ENCODE measurements at regions not wholly inside any gene's neighbourhood (a gene's known extent, or its start where the extent isn't known, plus 50 kb on each side); places are given as distances from the start of the nearest gene placed in this dataset.

DNA sequence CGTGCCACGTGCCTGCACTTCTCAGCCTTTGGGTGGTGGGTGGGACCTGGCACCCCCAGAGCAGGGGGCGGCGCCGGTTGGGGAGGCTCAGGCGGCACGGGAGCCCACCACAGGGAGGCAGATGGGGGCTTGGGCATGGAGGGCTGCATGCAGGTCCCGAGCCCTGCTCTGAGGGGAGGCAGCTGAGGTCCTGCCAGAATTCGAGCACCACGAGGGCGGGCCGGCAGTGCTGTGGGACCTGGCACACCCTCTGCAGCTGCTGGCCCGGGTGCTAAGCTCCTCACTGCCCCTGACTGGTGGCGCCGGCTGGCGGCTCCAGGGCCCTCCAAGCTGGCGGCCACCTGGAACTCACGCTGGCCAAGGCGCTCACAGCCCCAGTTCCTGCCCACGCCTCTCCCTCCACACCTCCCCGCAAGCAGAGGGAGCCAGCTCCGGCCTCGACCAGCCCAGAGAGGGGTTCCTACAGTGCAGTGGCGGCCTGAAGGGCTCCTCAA is 1176.8 kb upstream of the GYPC start:
- intact Hi-C loops (cut with micrococcal nuclease), result no loop called here

DNA sequence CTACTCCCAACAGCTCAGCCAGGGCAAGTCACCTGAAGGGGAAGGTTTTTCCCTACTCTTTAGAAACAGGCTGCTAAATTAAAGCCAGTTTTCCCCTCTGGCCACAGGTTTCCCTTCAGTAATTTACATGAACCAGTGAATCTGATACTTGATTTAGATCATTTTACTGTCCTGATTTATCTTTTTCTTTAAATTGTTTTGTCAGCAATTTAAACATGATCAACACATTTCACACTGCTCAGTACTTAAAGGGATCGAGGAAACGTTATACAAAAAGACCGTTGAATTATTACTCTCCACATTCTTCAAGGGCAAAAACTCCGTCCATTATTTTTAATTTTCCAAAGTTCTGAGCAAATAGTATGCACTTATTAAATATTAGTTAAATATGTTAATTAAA is 1165.7 kb upstream of the GYPC start:
- intact Hi-C loops (cut with micrococcal nuclease), result no loop called here

- intact Hi-C loops (cut with micrococcal nuclease), result no loop called here
Observed at GRCh38 chr2:125491663-125492062, 1164.3 kb upstream of the GYPC start.

- intact Hi-C loops (cut with micrococcal nuclease), result no loop called here
Observed at GRCh38 chr2:125512313-125512712, 1143.6 kb upstream of the GYPC start.

GRCh38 chr2:125516496-125517109 is 1139.4 kb upstream of the GYPC start:
- intact Hi-C loops (cut with micrococcal nuclease), result loop anchor here (2.0 kb wide), 1 partner anchor 1490 kb away; no protein-coding TSS in a partner anchor

GRCh38 chr2:125526093-125526492 is 1129.9 kb upstream of the GYPC start:
- intact Hi-C loops (cut with micrococcal nuclease), result no loop called here

GRCh38 chr2:125535089-125535488 is 1120.9 kb upstream of the GYPC start:
- intact Hi-C loops (cut with micrococcal nuclease), result no loop called here

GRCh38 chr2:125543968-125544514 is 1111.9 kb upstream of the GYPC start:
- intact Hi-C loops (cut with micrococcal nuclease), result no loop called here

- intact Hi-C loops (cut with micrococcal nuclease), result no loop called here
Observed at GRCh38 chr2:125553768-125554167, 1102.2 kb upstream of the GYPC start.

DNA sequence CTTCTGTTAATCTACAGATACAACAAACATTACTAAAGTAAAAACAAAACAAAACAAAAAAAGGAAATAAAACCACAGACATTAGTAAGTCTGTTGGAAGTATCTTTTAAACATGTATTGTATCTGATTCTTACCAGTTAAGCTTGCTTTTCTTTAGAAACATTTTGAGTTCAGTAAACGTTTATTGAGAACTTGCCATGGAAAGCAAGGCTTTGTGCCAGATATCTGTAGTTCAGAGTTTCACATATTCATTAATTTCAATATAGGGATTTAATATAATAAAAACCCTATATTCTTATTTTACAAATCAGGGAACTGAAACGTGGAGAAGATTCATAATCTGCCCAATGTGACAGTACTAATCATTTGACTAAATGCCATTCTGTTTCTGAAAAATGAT is 1101.0 kb upstream of the GYPC start:
- intact Hi-C loops (cut with micrococcal nuclease), result no loop called here

DNA sequence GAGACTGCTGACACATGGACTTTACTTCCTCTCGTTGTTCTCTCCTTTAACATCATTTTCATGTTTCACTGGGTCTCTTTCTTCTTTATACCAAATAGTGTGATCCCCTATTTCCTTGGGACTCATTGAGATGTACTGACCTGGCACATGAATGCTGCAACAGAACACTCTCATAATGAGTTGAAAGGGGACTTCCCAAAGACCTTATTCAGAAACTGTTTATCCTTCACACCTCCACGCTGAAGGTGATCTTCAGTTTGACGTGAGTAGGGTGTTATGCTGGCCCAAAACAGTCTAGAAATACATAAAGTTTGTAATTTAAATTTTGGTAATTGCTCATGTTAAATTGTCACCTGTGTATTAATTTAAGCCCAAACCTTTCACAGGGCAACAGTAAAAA is 1096.8 kb upstream of the GYPC start:
- intact Hi-C loops (cut with micrococcal nuclease), result no loop called here

DNA sequence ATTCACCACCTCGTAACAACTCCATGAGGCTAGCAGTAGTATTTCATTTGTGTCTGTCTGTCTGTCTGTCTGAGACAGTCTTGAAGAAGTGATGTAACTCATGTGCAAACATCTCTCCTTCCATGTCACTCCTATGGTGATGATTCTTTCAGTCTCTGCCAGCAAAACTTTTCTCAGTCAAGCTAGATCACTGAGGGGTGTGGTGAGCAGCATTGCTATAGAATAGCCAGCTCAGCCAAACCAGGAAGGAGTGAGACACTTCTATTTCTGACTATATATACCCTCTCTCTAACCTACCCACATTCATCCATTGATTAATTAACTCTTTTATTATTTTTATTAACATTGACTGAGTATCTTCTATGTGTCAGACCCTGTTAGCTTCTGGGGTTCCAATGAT is 1095.1 kb upstream of the GYPC start:
- intact Hi-C loops (cut with micrococcal nuclease), result no loop called here

DNA sequence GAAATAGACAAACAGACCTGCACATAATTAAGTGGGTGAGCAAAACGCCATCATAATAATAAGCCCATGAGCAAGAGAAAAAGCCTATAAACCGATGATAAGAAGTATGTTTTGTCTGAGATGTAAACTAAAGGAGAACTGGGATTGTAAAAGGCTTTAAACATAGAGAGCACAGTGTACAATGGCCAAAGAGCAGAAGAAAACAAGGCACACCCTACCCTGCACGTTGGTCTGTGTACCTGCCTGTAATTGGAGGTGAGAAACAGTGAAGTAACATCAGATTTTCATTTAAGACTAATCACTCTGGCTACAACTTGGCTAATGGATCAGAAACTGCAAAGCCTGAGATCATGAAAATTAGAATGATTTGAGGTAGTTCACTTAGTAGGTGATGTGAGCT is 1094.7 kb upstream of the GYPC start:
- intact Hi-C loops (cut with micrococcal nuclease), result no loop called here

DNA sequence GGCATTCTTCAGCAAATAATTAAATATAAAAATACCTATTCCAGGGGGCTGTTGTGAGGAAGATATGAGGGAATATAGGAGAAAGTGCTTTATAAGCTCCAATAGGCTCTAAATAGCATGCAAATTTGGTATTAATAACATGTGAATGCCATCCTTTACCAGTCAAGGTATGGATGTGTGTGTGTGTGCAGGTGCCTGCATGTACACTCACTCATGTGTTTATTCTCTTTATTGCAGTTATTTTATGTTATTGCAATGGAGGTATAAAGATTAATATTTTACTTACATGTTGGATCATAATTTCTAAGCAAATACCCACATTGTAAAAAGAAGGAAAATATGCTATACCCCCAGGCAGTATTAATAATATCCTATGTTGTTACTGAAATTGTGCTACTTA is 1093.0 kb upstream of the GYPC start:
- intact Hi-C loops (cut with micrococcal nuclease), result no loop called here

DNA sequence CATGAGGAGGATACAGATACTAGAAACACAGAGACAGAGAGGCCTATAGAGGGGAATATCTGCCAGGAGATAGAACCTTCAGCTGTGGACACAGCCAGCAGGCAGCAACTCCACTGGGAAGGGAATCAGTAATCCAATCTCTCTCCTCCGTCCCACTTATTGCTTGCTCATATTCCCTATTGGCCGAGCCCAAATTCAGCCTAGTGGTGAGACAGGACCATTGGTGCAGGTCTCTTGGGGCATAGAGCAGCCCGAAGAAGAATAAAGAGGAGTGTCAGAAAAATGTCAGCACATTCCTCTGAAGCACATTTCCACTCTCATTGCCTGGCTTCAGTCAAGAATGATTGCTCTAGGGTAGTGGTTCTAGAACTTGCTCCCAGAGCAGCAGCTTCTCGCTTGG is 1091.5 kb upstream of the GYPC start:
- intact Hi-C loops (cut with micrococcal nuclease), result no loop called here

- intact Hi-C loops (cut with micrococcal nuclease), result no loop called here
Observed at GRCh38 chr2:125566422-125566821, 1089.5 kb upstream of the GYPC start.

- intact Hi-C loops (cut with micrococcal nuclease), result no loop called here
Observed at GRCh38 chr2:125567100-125567499, 1088.9 kb upstream of the GYPC start.

DNA sequence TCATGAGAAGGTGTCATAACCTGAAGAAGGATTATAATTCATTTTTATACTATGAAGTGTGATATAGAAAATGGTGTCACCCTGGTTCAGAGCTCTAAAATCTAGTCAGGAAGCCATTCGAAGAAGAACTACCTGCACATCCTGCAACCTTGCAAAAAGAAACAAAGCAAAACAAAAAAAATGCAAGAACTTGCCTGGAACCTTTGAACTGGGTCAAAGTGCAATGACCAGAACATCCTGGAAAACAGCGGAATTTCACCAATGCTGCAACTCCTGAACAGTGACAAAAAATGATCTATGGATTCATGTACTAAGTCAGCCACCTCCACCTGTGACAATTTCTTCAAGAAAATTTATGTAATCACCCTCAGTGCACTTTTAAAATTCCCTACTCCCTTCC is 1083.3 kb upstream of the GYPC start:
- intact Hi-C loops (cut with micrococcal nuclease), result no loop called here

GRCh38 chr2:125573432-125573831 is 1082.5 kb upstream of the GYPC start:
- intact Hi-C loops (cut with micrococcal nuclease), result no loop called here

- intact Hi-C loops (cut with micrococcal nuclease), result no loop called here
Observed at GRCh38 chr2:125576558-125576957, 1079.4 kb upstream of the GYPC start.

GRCh38 chr2:125581557-125581956 is 1074.4 kb upstream of the GYPC start:
- intact Hi-C loops (cut with micrococcal nuclease), result no loop called here

- intact Hi-C loops (cut with micrococcal nuclease), result no loop called here
Observed at GRCh38 chr2:125582516-125582915, 1073.4 kb upstream of the GYPC start.

- intact Hi-C loops (cut with micrococcal nuclease), result no loop called here
Observed at GRCh38 chr2:125584732-125585131, 1071.2 kb upstream of the GYPC start.

Measured in T-helper 1 cell treated with Interleukin-12 subunit alpha and Interleukin-12 subunit beta and Interleukin-4 antibody, amounts not matched to agents 30 ng/mL and 1 ng/mL, for 36 hours (primary cell).